Upper lobe of left lung (tissue), 6 donors: ENCODE measurements at regions not wholly inside any gene's neighbourhood (a gene's known extent, or its start where the extent isn't known, plus 50 kb on each side); places are given as distances from the start of the nearest gene placed in this dataset.
A peak's percentile ranks its signal among the peaks of the same experiment; 100 is the strongest.
"Not testable (repeated sequence)": the region's sequence is repeated elsewhere in the genome, so short reads cannot be mapped to it uniquely, and the experiment has no call there.

ENCODE experiments used
- ATAC-seq, 2 donors: fragments of 200-7000 bp; cut with Tn5 transposase; one replicate each; pipeline ENCODE4 v1.9.1; 2022; ENCODE audit warnings: mild to moderate bottlenecking in 2 of 2, moderate library complexity in 2 of 2; ENCODE audit not compliant: low FRiP score in 2 of 2
- DNase-seq, 2 donors: peaks; one replicate each; pipeline ENCODE4 v3.0.0-alpha.2; 2019 to 2020
- H3K27ac ChIP-seq, 4 donors: fragments of 200-600 bp; sonication (generic); one replicate each; pipeline ENCODE4 v1.5.1; 2016 to 2019
- H3K27me3 ChIP-seq, 4 donors: fragments of 200-600 bp; sonication (generic); one replicate each; pipeline ENCODE4 v1.5.1; 2017 to 2019
- H3K36me3 ChIP-seq, 4 donors: fragments of 200-600 bp; sonication (generic); one replicate each; pipeline ENCODE4 v1.5.1; 2016 to 2019
- H3K4me1 ChIP-seq, 4 donors: fragments of 200-600 bp; sonication (generic); one replicate each; pipeline ENCODE4 v1.5.1; 2018 to 2019
- H3K4me3 ChIP-seq, 4 donors: fragments of 200-600 bp; sonication (generic); one replicate each; pipeline ENCODE4 v1.5.1; 2017 to 2019; ENCODE audit warnings: mild to moderate bottlenecking in 2 of 4, moderate library complexity in 1 of 4
- H3K9me3 ChIP-seq, 4 donors: fragments of 200-600 bp; sonication (generic); one replicate each; pipeline ENCODE4 v1.5.1; 2018 to 2019
- CTCF ChIP-seq, 6 experiments: fragments of 450-650 bp in 4 of 6; fragments of 200-600 bp in 2 of 6; sonication (generic) in 2 of 6; IDR thresholded peaks; one replicate each; pipeline ENCODE4 v1.5.1; 2016 to 2019; ENCODE audit warnings: antibody characterized with exemption in 6 of 6
- EP300 ChIP-seq, 4 donors: sonication (generic); formaldehyde crosslinking; IDR thresholded peaks; one replicate each; pipeline ENCODE4 v1.5.1; 2017; ENCODE audit warnings: antibody characterized with exemption in 4 of 4, control low read depth in 2 of 4
- POLR2A ChIP-seq, 4 donors: fragments of 450-650 bp; IDR thresholded peaks; one replicate each; pipeline ENCODE4 v1.5.1; 2016 to 2017; ENCODE audit warnings: antibody characterized with exemption in 4 of 4, mild to moderate bottlenecking in 2 of 4
- POLR2AphosphoS5 ChIP-seq, 2 donors: sonication (generic); formaldehyde crosslinking; IDR thresholded peaks; one replicate each; pipeline ENCODE4 v1.5.1; 2017; ENCODE audit warnings: antibody characterized with exemption in 2 of 2
- WGBS, 2 donors: methylation state at CpG; one replicate each; pipeline ENCODE4 v1.1.5; 2017 to 2018; 5-methylcytosine and 5-hydroxymethylcytosine counted together
- donor health status: DM: no; HTN: no; CAD: no; lungs with moderate emphysema.
- donor health status: DM: no; HTN: yes; CAD: no; lungs with severe emphysema.

GRCh38 chr14:53406519-53406918 is 253.4 kb upstream of the DDHD1 start:
- Histone ChIP-seq H3K4me1 (no peaks in the 10 kb centered on the region), H3K27me3 (no peaks in the 10 kb centered on the region), H3K36me3 (no peaks in the 10 kb centered on the region), H3K27ac (no peak overlapping the region), H3K9me3 (no peaks in the 10 kb centered on the region), H3K4me3 (no peak overlapping the region)
- no peak for DNase-seq
- WGBS, 2 donors: 77 to 96% methylated on average over 1 of the region's 1 CpG
- ATAC-seq: no peak
- no peak for TF ChIP-seq POLR2AphosphoS5 (IDR thresholded peaks at IDR 0.05)
- no peak for TF ChIP-seq EP300 (IDR thresholded peaks at IDR 0.05)
- no peak for TF ChIP-seq POLR2A (IDR thresholded peaks at IDR 0.05)
- TF ChIP-seq CTCF (IDR thresholded peaks at IDR 0.05): no peak

GRCh38 chr14:53401646-53402045 is 248.5 kb upstream of the DDHD1 start:
- Histone ChIP-seq H3K4me1 (no peaks in the 10 kb centered on the region), H3K9me3 (no peaks in the 10 kb centered on the region), H3K4me3 (no peak overlapping the region), H3K27ac (no peak overlapping the region), H3K36me3 (no peaks in the 10 kb centered on the region), H3K27me3 (no peaks in the 10 kb centered on the region)
- TF ChIP-seq CTCF (IDR thresholded peaks at IDR 0.05): no peak
- DNase-seq: no peak
- WGBS, 2 donors: 78 to 84% methylated on average over 3 of the region's 3 CpGs
- ATAC-seq: no peak

DNA sequence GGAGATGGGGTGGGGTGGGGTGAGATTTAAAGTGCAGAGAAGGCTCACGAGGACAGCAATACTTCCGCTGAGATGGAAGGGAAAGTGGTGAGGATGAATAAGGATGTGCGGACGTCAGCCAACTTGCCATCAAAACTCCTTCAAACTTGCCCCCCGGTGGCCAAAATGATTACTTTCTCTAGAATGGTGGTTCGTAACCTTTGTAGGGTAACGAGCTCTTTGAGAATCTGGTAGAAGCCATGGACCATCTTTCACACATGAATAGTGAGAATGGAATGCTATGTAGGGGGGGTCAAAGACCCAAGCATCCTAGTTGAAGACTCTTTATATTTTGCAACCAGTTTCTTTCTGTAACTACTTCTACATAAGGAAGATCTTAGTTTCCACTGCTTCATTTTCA is 245.9 kb upstream of the DDHD1 start:
- 77 to 86% methylated on average over 7 of the region's 7 CpGs for WGBS, 2 donors
- Histone ChIP-seq H3K27ac (no peak overlapping the region), H3K36me3 (no peaks in the 10 kb centered on the region), H3K9me3 (peaks cover 0 to 11% (median 9%) of the 10 kb centered on the region in 4 donors), H3K4me3 (no peak overlapping the region), H3K4me1 (no peaks in the 10 kb centered on the region), H3K27me3 (no peaks in the 10 kb centered on the region)
- ATAC-seq (no peak), DNase-seq (no peak)
- peak in 1 of 6 experiments; percentile 14 for TF ChIP-seq CTCF (IDR thresholded peaks at IDR 0.05)
- no peak for TF ChIP-seq POLR2A (IDR thresholded peaks at IDR 0.05)
- TF ChIP-seq POLR2AphosphoS5 (IDR thresholded peaks at IDR 0.05): no peak
- no peak for TF ChIP-seq EP300 (IDR thresholded peaks at IDR 0.05)

DNA sequence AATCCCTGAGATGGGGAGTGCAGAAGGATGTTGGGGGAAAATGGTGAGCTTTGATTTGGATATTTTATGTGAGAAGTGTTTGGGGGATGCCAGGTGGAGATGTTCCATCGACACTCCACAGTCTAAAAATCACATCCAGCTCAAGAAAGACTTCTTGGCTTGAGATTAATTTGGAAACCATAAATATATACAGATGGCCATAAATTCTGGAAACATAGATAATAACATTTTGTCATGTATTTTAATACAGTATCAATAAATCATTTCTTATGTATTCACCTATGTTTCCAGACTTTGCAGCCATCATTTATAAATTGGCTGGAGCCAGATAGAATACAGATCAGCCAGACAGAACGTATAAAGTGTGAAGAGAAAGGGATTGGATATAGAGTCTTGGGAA is 245.5 kb upstream of the DDHD1 start:
- H3K4me1 ChIP-seq: no peaks in the 10 kb centered on the region
- no peak overlapping the region for H3K27ac ChIP-seq
- no peaks in the 10 kb centered on the region for H3K27me3 ChIP-seq
- no peak for DNase-seq
- 77 to 81% methylated on average over 2 of the region's 2 CpGs for WGBS, 2 donors
- no peak for ATAC-seq
- peaks cover 0 to 11% (median 9%) of the 10 kb centered on the region in 4 donors for H3K9me3 ChIP-seq
- H3K4me3 ChIP-seq: no peak overlapping the region
- no peaks in the 10 kb centered on the region for H3K36me3 ChIP-seq
- TF ChIP-seq POLR2A (IDR thresholded peaks at IDR 0.05) (no peak), EP300 (IDR thresholded peaks at IDR 0.05) (no peak), POLR2AphosphoS5 (IDR thresholded peaks at IDR 0.05) (no peak), CTCF (IDR thresholded peaks at IDR 0.05) (no peak)

- H3K4me3 ChIP-seq, H3K27me3 ChIP-seq, H3K27ac ChIP-seq, ATAC-seq, DNase-seq, H3K4me1 ChIP-seq, H3K36me3 ChIP-seq: not testable (repeated sequence)
- WGBS, 2 donors: 91 to 94% methylated on average over 4 of the region's 4 CpGs
- peaks cover 0 to 11% (median 9%) of the 10 kb centered on the region in 4 donors for H3K9me3 ChIP-seq
These were observed 242.1 kb upstream of the DDHD1 start for GRCh38 chr14:53395267-53395666.
